ENCODE measurements at regions not wholly inside any gene's neighbourhood (a gene's known extent, or its start where the extent isn't known, plus 50 kb on each side); places are given as distances from the start of the nearest gene placed in this dataset.
A peak's percentile ranks its signal among the peaks of the same experiment; 100 is the strongest.

- Histone ChIP-seq H3K4me1 (ENCODE audit: control insufficient read depth, extremely low read depth, insufficient read depth, low read length) (peaks cover 2% of the 10 kb centered on the region), H3K4me3 (replicated peaks in 1 of 4; ENCODE audit: control extremely low read depth in 1 of 4, insufficient read depth in 1 of 4, low read depth in 3 of 4, low read length in 4 of 4) (no peak overlapping the region), H3K79me2 (ENCODE audit: control insufficient read depth, insufficient read depth, low read length) (no peaks in the 10 kb centered on the region), H3K27me3 (ENCODE audit: control insufficient read depth, insufficient read depth, low read length) (no peaks in the 10 kb centered on the region), H3K9me3 (ENCODE audit: control insufficient read depth, insufficient read depth, low read depth, low read length) (no peaks in the 10 kb centered on the region), H3K36me3 (ENCODE audit: control insufficient read depth, insufficient read depth, low read length) (no peaks in the 10 kb centered on the region), H3K27ac (ENCODE audit: insufficient read depth, low read length) (no peak overlapping the region), H3K4me2 (ENCODE audit: extremely low read depth, insufficient read depth, low read length) (no peak overlapping the region), H4K20me1 (ENCODE audit: control insufficient read depth, extremely low read depth, insufficient read depth, low read length) (no peaks in the 10 kb centered on the region), H3K9ac (ENCODE audit: insufficient read depth, low read length) (no peak overlapping the region), H2AFZ (ENCODE audit: low read length) (no peak overlapping the region)
- peak; percentile 26 to 74 for DNase-seq (ENCODE audit: low read depth in 2 of 2)
- TF ChIP-seq CTCF (conservative IDR thresholded peaks at IDR 0.05 in 1 of 2, IDR thresholded peaks at IDR 0.05 in 1 of 2; ENCODE audit: low read depth in 1 of 2, low read length in 2 of 2) (no peak), EZH2 (IDR thresholded peaks at IDR 0.05; ENCODE audit: low read length, missing control alignments) (no peak)
Measured at GRCh38 chr11:93905384-93905783, 55.0 kb upstream of the VSTM5 start.

DNA sequence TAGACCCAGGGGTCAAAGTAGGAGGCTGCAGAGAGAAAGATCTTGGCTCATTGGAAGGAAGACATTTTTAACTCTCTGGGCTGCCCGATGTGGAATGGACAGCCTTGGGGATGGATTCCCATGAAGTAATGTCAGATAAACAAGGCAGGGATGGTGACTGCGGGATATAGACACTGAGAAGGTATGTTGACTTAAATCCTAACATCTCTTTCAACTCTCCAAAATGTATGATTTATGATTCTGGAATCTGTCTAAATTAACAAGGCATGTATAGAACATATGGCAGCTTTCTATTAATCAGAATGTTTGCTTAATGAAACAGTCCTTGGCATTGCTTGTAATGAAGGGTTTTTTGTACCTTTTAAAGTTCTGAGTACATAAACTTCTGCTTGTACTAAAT, 56.1 kb upstream of the VSTM5 start:
- no peaks in the 10 kb centered on the region for H3K36me3 ChIP-seq (ENCODE audit: control insufficient read depth, insufficient read depth, low read length)
- no peak overlapping the region for H2AFZ ChIP-seq (ENCODE audit: low read length)
- peak in 1 of 2 donors; percentile 42 for DNase-seq (ENCODE audit: low read depth in 2 of 2)
- no peak for TF ChIP-seq CTCF (conservative IDR thresholded peaks at IDR 0.05 in 1 of 2, IDR thresholded peaks at IDR 0.05 in 1 of 2; ENCODE audit: low read depth in 1 of 2, low read length in 2 of 2)
- TF ChIP-seq EZH2 (IDR thresholded peaks at IDR 0.05; ENCODE audit: low read length, missing control alignments): no peak
- no peaks in the 10 kb centered on the region for H3K79me2 ChIP-seq (ENCODE audit: control insufficient read depth, insufficient read depth, low read length)
- no peak overlapping the region for H3K27ac ChIP-seq (ENCODE audit: insufficient read depth, low read length)
- no peak overlapping the region for H3K4me3 ChIP-seq (replicated peaks in 1 of 4; ENCODE audit: control extremely low read depth in 1 of 4, insufficient read depth in 1 of 4, low read depth in 3 of 4, low read length in 4 of 4)
- H3K4me1 ChIP-seq (ENCODE audit: control insufficient read depth, extremely low read depth, insufficient read depth, low read length): peaks cover 2% of the 10 kb centered on the region
- no peaks in the 10 kb centered on the region for H4K20me1 ChIP-seq (ENCODE audit: control insufficient read depth, extremely low read depth, insufficient read depth, low read length)
- no peaks in the 10 kb centered on the region for H3K27me3 ChIP-seq (ENCODE audit: control insufficient read depth, insufficient read depth, low read length)
- H3K4me2 ChIP-seq (ENCODE audit: extremely low read depth, insufficient read depth, low read length): no peak overlapping the region
- H3K9ac ChIP-seq (ENCODE audit: insufficient read depth, low read length): no peak overlapping the region
- no peaks in the 10 kb centered on the region for H3K9me3 ChIP-seq (ENCODE audit: control insufficient read depth, insufficient read depth, low read depth, low read length)

- Histone ChIP-seq H3K4me2 (ENCODE audit: extremely low read depth, insufficient read depth, low read length) (no peak overlapping the region), H3K27ac (ENCODE audit: insufficient read depth, low read length) (peak overlapping the region; percentile 12)
Measured at GRCh38 chr11:93907901-93908300, 57.5 kb upstream of the VSTM5 start.

More at GRCh38 chr11:93907901-93908300, 57.5 kb upstream of the VSTM5 start:
- TF ChIP-seq CTCF (conservative IDR thresholded peaks at IDR 0.05 in 1 of 2, IDR thresholded peaks at IDR 0.05 in 1 of 2; ENCODE audit: low read depth in 1 of 2, low read length in 2 of 2) (no peak), EZH2 (IDR thresholded peaks at IDR 0.05; ENCODE audit: low read length, missing control alignments) (no peak)
- no peak overlapping the region for H3K9ac ChIP-seq (ENCODE audit: insufficient read depth, low read length)
- DNase-seq (ENCODE audit: low read depth in 2 of 2): peak in 1 of 2 donors; percentile 24
- no peaks in the 10 kb centered on the region for H4K20me1 ChIP-seq (ENCODE audit: control insufficient read depth, extremely low read depth, insufficient read depth, low read length)
- H3K36me3 ChIP-seq (ENCODE audit: control insufficient read depth, insufficient read depth, low read length): no peaks in the 10 kb centered on the region
- H3K9me3 ChIP-seq (ENCODE audit: control insufficient read depth, insufficient read depth, low read depth, low read length): no peaks in the 10 kb centered on the region
- peaks cover 2% of the 10 kb centered on the region for H3K4me1 ChIP-seq (ENCODE audit: control insufficient read depth, extremely low read depth, insufficient read depth, low read length)
- no peaks in the 10 kb centered on the region for H3K79me2 ChIP-seq (ENCODE audit: control insufficient read depth, insufficient read depth, low read length)
- no peak overlapping the region for H3K4me3 ChIP-seq (replicated peaks in 1 of 4; ENCODE audit: control extremely low read depth in 1 of 4, insufficient read depth in 1 of 4, low read depth in 3 of 4, low read length in 4 of 4)
- H2AFZ ChIP-seq (ENCODE audit: low read length): no peak overlapping the region
- H3K27me3 ChIP-seq (ENCODE audit: control insufficient read depth, insufficient read depth, low read length): no peaks in the 10 kb centered on the region

Data from fibroblast of lung (primary cell).